ENCODE measurements at regions not wholly inside any gene's neighbourhood (a gene's known extent, or its start where the extent isn't known, plus 50 kb on each side); places are given as distances from the start of the nearest gene placed in this dataset.

- CTCF ChIA-PET, result no interaction called here
- no peak overlapping the region for H3K27ac ChIP-seq
- no peak overlapping the region for H3K4me2 ChIP-seq
- 4% methylated on average over 2 of the region's 2 CpGs for WGBS (ENCODE audit: missing lambda C conversion rate)
- H3K9me3 ChIP-seq, result peaks cover 4% of the 10 kb centered on the region; the same call in 1 of the 3 replicates
- H3K4me3 ChIP-seq, result no peak overlapping the region
- ATAC-seq, result no peak
- TF ChIP-seq RNF2 (IDR thresholded peaks at IDR 0.05; ENCODE audit: borderline replicate concordance, low read depth) (no peak), TFCP2L1 (CRISPR knock-in tag; IDR thresholded peaks at IDR 0.05) (no peak), NFE2L2 (conservative IDR thresholded peaks at IDR 0.05; ENCODE audit: low read length) (no peak), ZC3H11A (IDR thresholded peaks at IDR 0.05) (no peak), POLR2A (IDR thresholded peaks at IDR 0.05; ENCODE audit: low read length) (no peak), FOSB (CRISPR knock-in tag; IDR thresholded peaks at IDR 0.05) (no peak), CEBPB (IDR thresholded peaks at IDR 0.05) (no peak), MAZ (IDR thresholded peaks at IDR 0.05; ENCODE audit: borderline replicate concordance, low read depth, low read length) (no peak), JUN (IDR thresholded peaks at IDR 0.05) (no peak), POLR2AphosphoS2 (conservative IDR thresholded peaks at IDR 0.05; ENCODE audit: low read length) (no peak), FOXS1 (CRISPR knock-in tag; IDR thresholded peaks at IDR 0.05) (no peak)
- POLR2A ChIA-PET, result no interaction called here
- no peak for DNase-seq (ENCODE audit: low read depth in 1 of 2, low spot score in 1 of 2)
- FAIRE-seq, result no peak
- H3K4me1 ChIP-seq, result no peaks in the 10 kb centered on the region
These were observed 809.1 kb downstream of the SORCS1 start for GRCh38 chr10:106355450-106355849.

- POLR2A ChIA-PET, result no interaction called here
- CTCF ChIA-PET, result no interaction called here
- TF ChIP-seq FOSB (CRISPR knock-in tag; IDR thresholded peaks at IDR 0.05) (no peak), JUN (IDR thresholded peaks at IDR 0.05) (no peak), PHF8 (IDR thresholded peaks at IDR 0.05; ENCODE audit: borderline replicate concordance, low read depth) (no peak), RAD21 (conservative IDR thresholded peaks at IDR 0.05 in 1 of 2, IDR thresholded peaks at IDR 0.05 in 1 of 2) (no peak), KDM5A (IDR thresholded peaks at IDR 0.05) (no peak), PBX3 (IDR thresholded peaks at IDR 0.05) (no peak), SMC3 (IDR thresholded peaks at IDR 0.05) (no peak), TP53 (CRISPR knock-in tag; IDR thresholded peaks at IDR 0.05) (no peak), ZC3H11A (IDR thresholded peaks at IDR 0.05) (no peak), BCL3 (IDR thresholded peaks at IDR 0.05) (no peak), MYC (IDR thresholded peaks at IDR 0.05; ENCODE audit: borderline replicate concordance, low read length) (no peak), HMGXB4 (CRISPR knock-in tag; IDR thresholded peaks at IDR 0.05; ENCODE audit: borderline replicate concordance) (no peak), CHD2 (IDR thresholded peaks at IDR 0.05; ENCODE audit: low read length, partially characterized antibody) (no peak), FOXS1 (CRISPR knock-in tag; IDR thresholded peaks at IDR 0.05) (no peak), RCOR1 (IDR thresholded peaks at IDR 0.05; ENCODE audit: low read depth, low read length) (no peak), USF2 (IDR thresholded peaks at IDR 0.05) (no peak)
- Histone ChIP-seq H3K4me2 (no peak overlapping the region), H3K4me1 (no peaks in the 10 kb centered on the region), H3K27ac (no peak overlapping the region), H3K9me3 (peaks cover 7% of the 10 kb centered on the region; the same call in 1 of the 3 replicates), H3K4me3 (no peak overlapping the region)
- ATAC-seq (no peak), FAIRE-seq (no peak), DNase-seq (ENCODE audit: low read depth in 1 of 2, low spot score in 1 of 2) (no peak)
These were observed 815.6 kb downstream of the SORCS1 start for GRCh38 chr10:106348933-106349332.
